ENCODE measurements at regions not wholly inside any gene's neighbourhood (a gene's known extent, or its start where the extent isn't known, plus 50 kb on each side); places are given as distances from the start of the nearest gene placed in this dataset.

DNA sequence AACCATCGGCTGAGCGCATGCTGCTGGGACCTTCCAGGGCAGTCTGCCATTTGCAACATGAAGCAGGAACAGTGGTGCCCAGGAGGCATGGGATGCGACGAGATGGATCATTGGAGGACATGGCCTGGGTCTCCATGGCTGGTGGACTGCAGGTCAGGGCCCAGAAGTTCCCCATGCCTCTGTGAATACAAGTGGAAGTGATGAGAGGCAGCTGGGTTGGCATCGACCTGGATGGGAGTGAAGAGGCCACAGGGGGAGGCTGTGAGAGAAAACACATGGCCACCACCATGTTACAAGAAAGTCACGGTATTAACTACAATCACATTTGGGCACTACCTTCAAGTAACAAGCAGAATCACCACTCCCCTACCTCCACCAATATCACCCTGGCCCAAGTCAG lies 262.0 kb downstream of the FOXO1 start:
- no peak for DNase-seq

DNA sequence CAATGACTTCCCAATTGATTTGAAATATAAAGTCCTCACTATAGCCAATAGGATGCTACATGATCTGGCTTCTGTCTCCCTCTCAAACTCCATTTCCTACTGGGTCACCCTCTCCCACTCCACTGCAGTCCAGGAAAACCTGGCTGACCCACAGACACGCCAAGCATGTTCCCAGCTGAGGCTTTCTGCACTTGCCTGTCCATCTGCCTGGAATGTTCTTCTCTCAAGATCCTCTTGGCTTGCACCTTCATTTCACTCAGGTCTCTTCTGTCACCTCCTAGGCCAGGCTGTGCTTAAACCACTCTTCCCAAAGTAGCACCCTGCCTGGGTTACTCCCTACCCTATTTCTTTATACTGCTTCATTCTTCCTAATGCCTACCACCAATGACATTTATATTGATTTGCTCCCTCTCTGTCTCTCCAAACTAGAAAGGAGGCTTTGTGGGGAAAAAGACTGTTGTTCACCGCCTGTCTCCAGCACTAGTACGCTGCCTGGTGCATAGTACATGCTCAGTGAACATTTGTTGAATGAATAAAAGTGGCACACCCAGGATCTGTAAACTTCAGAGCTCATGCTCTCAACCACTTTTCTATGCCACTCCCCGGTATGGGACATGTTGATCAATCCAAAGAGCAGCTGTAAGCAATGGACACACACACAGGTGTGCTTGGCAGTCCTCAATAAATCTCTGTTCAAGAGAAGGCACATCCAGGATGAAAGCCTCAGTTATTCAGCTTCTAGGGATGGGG lies 261.3 kb downstream of the FOXO1 start:
- no peak for DNase-seq

DNA sequence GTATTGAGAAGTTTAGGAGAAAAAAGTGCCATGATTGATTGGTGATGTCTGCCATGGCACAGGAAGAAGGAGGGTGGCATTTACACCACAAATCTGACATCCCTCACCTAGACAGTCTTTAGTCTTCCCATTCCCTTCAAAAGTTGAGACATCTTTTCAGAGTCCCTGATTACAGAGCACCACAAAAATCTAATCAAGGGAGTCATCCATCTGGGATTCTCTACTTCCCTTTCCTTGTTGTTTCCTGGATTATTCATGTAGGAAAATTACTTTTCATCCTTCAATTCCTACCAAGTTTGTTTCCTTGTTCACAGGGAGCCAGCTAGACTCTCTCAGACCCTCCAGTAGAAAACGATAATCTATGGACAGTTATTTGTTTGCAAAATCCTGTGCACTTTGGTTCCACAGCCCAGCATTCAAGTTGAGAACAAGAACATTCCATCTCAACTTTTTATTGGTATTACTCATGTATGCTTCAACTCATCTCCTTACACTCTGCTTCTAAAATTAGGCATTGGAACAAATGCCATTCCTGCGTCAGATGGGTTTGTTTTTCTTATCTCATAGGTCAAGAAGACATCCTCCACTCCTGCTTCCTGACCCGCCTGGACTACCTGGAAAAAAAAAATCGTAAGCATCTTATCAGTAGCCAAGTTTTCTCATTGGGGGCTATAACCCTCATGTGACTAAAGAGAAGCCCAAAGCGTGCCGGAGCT lies 259.9 kb downstream of the FOXO1 start:
- no peak for DNase-seq

DNA sequence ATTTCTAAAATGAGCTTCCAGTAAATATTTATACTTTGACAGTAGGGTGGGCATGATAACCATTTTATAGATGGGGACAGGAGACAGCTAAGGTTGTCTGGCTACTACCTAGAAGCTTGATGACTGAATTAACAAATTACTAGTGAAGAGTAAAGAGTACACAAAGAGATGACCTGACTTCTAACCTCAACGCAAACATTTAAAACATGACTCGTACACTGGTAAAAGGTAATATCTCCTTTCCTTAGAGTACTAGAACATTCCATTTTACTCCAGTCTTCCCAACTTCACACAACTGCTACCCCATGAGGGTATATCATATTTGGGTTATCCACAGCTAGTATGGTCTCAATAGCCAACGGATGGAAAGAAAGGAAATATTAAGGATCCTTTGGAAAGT lies 258.9 kb downstream of the FOXO1 start:
- no peak for DNase-seq

DNA sequence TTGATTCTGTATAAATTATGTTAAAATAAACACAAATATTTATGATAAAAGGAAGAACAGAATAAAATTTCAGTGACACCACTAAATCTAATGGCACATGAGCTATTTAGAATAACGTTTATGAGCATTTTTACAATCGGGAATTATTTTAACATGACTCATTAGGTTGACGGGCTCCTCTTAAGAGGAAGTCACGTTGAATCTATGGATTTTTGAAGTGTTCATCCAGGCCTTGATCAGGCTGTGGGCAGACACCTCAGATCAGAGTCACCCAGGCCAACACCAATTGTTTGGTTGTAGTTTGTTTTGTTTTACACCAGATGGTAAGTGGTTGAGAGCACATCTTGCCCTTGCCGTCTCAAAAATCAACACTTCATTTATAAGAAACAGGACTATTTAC lies 257.8 kb downstream of the FOXO1 start:
- DNase-seq = no peak

DNA sequence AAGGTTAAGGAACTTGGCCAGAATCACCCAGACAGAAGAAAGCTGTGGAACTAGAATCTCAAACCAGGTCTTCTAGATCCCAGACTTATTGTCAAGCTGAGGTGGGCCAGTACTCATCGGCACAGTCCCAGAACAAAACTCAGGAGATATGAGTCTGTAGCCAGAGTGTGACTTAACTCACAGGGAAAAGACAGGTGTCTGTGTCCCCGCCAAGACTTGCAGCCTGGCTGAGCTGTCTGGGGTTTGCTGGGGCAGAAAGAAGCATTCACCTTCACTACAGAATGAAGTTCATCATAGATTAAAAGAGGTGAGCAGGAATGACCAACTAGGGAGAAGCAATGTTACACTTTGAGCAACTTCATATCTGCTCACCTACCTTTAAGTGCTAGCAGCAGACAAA lies 257.2 kb downstream of the FOXO1 start:
- DNase-seq = no peak

DNA sequence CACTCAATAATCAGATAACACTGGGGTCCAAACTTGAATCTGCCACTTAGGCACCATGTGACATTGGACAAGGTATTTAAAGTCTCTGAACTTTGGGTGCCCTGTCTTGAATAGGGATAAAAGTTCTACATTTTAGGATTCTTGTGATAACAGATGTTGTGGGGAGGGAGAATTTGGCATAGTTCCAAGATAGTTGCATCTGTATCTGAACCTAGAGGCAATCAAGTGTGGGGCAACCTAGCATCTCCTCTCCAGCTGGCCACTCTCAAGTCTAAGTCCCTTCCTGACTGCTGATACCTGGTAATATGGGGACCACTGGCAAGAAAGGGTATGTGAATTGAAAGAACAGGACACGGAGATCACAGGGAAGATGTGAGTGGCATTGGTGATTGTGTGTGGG lies 256.1 kb downstream of the FOXO1 start:
- no peak for DNase-seq

DNA sequence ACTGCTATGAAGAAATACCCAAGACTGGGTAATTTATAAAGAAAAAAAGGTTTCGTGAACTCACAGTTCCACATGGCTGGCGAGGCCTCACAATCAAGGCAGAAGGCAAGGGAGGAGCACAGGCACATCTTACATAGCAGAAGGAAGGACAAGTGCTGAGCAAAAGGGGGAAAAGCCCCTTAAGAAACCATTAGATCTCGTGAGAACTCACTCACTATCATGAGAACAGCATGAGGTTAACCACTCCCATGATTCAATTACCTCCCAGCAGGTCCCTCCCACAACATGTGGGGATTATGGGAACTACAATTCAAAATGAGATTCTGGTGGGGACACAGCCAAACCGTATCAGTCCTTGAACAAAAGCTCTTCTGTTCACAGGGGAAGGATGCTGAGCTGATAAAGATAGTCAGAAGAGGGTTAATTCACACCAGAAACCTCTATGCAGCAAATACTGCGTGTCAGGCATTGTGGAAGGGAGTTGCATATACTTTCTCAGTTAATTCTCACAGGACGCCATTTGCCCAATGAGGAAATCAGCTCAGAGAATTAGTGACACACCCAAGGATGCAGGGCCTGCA lies 246.2 kb downstream of the FOXO1 start:
- no peak for DNase-seq

DNA sequence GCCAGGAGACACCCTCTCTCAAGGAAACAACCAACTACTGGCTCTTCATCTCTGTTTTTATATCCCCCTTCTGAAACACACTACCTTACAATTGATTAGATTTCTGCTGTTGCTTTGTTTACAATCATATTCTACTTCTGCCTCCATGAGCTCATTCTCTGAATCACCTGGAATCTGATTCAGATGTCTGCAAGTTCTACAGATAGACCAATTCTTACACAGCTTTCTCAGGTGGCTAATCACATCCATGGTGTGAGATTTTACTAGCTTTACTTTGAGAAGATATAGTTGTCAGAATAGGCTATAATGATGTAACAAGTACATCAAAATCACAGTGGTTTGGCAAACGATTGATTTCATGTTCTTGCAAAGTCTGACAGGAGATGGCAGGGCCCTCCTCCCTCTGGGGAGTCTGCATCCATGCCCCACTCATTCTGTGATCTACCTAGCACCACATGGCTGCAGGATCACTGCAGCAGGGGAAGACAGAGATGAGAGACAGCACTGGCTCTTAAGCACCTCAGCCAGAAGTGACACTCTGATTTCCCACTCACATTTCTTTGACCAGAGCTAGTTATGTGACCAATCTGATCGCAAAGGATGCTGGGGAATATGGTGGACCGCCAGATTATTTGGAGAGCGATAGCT lies 243.7 kb downstream of the FOXO1 start:
- no peak for DNase-seq

DNA sequence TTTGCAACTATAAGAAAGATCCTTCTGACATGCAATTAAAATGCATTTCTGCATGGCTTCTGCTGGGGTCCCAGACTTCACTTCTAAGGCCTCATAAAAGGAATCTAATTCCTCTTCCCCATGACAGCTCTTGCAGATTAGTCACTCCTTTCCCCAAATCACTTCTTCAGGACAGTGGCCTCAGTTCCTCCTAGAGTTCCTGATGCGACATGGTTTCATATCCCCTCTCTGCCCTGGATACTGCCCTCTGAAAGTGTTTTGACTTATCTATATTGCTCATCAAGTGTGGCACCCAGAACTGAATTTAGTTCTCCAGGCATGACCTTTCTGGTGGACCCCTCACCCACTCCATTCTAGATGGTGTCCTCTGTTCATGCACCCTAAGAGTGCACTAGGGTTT lies 238.1 kb downstream of the FOXO1 start:
- DNase-seq = no peak

DNA sequence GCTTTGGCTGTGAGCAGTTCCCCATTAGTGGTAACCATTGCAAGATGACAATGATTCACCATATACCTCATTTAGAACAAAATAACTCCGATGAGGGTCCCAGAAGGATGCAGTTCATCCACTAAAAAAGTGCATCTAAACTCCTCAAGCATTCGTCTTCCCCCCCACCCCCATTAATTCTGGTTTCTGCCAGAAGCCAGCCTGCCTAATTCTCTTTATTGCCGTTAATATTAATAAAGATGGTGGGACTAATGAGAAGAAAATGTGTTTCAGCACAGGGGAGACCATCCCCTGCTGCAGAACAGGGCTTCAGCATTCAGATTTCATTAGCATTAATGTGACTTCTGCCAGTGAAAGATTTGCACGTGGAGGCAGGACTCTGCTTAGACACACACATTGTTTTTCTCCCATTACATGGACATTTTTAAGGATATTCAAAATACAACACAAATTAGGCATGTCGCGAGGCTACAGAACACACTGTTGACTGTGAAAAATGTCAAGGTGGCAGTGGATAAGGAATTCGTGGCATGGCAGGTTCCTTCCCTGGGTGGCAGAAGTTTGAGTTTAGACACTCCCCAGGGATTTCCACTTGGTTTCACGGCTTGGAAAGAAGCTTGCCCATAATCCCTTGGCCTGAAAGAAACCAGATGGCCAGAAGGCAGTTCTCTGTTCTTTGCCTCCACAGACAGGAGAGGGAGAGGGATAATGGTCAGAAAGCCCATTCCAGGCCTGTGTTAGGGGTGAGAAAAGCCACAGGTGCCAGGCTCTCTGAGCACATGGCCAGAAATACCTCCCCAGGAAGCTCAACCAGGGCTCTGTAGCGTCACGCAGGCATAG lies 236.5 kb downstream of the FOXO1 start:
- no peak for DNase-seq

DNA sequence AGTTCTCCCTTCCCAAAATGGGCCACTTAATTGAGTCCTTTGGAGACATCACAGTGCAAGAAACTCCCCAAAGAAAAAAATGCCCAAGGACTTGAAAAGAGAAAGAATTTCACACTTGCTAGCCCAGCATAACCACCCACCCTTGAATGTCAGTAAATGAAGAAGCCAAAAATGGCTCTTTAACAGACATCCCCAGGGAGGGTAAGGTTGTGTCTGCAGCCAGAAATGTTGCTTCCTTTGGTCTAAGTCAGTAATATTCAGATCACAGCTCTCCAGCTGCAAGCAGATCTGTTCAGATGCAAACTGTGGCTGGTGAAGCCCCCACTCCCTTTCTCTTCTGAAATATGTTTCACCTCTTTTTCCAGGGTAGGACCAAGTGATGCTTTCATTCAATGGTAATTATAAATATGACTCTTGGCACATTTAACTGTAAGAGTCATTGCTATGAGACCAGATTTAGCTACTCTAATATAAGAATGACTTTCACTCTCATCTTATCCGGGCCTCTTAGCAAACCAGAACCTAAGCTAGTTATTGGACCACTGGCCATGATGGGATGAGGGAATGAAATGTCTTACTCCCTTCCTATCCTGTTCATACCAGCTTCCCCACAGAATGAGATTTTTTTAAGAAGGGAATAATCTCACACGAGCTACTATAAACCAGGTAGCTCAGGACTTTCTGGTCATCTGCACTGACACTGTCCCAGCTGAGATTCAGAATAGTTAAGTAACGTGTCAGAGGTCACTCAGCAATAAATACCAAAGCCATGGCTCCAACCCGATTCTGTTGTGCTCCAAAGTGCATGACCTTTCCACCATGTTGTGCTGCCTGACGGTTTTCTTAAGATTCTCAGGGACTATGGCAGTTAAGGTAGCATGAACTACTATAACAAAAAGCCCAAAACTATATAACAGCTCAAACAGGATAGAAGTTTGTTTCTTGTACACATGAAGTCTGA lies 234.1 kb downstream of the FOXO1 start:
- DNase-seq = no peak

DNA sequence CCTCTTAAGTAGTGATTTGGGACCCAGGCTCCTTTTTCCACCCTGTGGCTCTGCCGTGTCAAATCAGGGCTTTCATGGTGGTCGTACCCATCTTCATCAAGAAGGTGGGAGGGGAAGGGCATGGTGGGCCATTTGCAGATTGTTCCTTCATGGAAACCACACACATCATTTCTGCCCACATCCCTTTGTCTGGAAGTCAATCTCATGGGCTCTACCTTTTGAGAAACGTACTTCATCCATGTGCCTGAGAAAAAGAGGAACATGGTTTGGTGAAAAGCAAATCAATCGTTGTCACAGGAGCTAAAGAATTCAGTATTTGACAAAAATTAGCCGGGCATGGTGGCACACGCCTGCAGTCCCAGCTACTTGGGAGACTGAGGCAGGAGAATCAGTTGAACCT lies 233.4 kb downstream of the FOXO1 start:
- no peak for DNase-seq

DNA sequence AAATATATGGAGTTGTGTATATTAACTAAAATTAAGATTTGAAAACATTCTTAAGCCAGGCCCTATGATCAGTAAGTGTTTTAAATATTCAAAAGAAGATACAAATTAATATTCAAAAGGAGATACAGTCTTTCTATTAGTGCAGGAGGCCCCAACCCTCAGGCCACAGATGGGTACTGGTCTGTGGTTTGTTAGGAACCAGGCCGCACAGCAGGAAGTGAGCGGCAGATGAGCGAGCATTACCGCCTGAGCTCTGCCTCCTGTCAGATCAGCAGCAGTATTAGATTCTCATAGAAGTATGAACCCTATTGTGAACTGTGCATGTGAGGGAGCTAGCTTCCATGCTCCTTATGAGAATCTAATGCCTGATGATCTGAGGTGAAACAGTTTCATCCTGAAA lies 232.9 kb downstream of the FOXO1 start:
- DNase-seq = no peak

DNA sequence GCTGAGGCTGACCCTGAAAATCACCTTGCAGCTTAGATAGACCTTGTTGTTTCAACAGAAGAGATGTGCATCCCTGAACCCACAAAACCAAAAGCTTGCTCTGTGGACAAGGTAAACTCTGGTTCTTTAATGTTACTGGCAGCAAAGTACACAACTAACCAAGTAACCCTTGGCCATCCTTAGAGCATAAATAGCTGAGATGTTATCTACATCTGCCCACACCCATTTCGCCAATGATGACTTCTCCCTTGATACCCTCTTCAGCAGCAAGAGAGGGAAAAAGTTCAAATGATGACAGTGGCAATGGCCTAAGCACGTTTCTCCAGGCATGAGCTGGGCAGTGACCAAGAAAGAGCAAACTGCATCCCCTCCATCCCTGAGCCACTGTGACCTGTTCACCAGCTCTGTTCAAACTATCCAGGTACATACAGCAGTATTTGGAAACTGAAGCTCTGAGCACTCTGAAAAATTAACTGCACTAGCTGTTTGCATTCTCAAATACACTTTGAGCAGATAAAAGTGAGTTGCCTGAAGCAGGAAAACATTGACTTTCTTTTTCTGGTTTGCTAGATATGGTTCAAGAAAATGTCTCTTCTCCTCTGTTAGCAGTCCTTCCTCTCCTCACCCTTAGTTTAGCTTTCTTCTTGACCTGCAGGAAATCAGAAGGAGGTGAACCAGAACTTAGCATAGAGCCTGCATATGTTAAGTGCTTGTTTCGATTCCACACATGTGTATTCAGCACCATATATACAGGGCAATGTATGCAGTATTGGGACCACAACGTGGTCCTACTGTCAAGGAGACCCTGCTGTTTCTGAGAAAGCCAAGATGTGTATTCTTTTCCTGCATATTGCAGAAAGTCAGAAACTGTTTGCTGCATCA lies 231.7 kb downstream of the FOXO1 start:
- DNase-seq = no peak

DNA sequence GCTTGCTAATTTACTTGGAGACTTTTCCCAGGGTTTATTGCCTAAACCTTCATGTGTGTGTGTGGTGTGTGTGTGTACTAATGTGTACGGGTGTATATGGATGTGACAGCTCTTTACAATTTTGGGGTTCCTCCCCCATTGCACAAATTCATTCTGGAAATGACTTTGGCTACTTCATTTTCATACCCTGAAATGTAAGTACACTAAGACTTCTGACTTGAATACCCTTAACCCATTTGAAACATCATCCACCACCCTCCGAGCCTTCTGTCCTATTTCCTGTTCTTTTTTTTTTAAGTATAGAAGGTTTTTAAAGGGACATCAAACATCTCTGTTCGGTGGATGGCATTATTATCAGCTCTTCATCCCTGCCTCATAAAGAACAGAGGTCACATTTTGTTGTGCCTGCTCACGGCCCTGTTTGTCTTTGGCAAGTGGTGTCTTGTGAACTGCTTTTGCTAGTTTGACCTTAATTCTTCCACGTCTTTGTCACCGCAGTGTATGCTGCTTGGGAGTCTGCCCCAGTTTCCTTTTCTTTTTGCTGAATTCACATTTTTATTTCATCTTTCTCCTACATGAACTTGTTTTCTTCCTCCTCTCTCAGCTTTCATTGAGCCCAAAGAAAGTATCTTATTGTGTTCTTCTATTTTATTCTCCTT lies 228.3 kb downstream of the FOXO1 start:
- no peak for DNase-seq

DNA sequence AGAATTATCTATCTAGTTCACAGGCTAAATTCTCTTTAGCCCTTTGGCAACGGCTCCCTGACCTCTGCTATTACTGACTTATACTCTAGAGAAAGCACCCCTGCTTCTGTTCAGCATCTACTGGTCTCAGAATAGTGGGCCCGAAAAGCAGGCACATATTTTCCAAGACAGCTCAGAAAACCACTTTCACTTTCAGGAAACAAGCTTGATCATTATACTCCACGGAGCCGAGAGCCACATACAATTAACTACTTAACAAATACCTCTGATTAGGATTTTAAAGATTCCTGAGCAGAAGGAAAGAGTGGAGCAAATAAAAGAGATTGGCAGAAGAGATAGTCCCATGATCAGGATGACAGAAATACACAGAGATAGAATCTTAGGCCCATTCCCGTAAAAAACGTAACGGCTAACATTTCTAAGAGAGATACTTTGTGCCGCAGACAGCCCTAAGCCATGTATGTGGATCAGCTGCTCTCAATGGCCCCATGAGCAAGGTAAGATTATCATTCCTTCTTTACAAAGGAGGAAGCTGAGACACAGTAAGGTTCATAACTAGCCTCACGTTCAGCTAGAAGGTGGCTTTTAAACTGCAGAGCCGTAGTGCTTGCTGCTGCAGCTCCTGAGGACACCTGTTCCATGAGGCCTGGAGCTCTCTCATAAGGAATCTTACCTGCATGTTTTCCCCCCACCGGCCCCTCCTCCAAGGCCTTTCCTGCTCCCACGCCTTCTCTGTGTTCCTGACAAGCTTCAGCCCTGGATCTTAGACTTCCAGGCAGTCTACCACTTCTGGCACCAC lies 227.2 kb downstream of the FOXO1 start:
- DNase-seq = no peak

DNA sequence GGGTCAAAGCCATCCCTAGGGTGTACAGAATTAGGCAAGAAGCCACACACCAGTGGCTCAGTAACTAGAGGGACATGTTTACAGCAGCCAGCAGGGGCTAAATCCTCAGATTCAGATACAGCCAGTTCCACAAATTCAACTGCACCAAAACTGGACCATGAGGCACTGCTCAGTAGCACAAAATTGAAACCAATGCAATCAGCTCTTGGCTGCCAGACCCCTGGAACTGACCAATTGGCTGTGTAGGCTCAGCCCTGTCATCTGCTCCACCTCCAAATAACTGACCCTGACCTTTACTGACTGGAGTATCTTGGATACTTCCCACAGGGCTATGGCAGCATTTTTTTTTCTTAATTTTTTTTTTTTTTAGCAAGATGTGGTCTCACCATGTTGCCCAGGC lies 226.5 kb downstream of the FOXO1 start:
- DNase-seq = no peak

All from NCI-H1930 (cell line).